CD4-positive, alpha-beta T cell (primary cell): ENCODE measurements at regions not wholly inside any gene's neighbourhood (a gene's known extent, or its start where the extent isn't known, plus 50 kb on each side); places are given as distances from the start of the nearest gene placed in this dataset.

ENCODE experiments used
- ATAC-seq: fragments of 200-7000 bp; cut with Tn5 transposase; one replicate; pipeline ENCODE4 v1.10.0; 2022; ENCODE audit warnings: mild to moderate bottlenecking; ENCODE audit not compliant: poor library complexity
- CTCF ChIA-PET: fragments of 350-600 bp; sonication (Branson Sonifier 250); formaldehyde crosslinking; loops from one replicate; lab custom pipeline; 2021; ENCODE audit warnings: antibody characterized with exemption, inconsistent platforms; lab: Charles Lee
- POLR2A ChIA-PET: fragments of 350-600 bp; sonication (Branson Sonifier 250); formaldehyde crosslinking; loops from one replicate; lab custom pipeline; 2021; ENCODE audit warnings: antibody characterized with exemption, inconsistent platforms; lab: Charles Lee
- DNase-seq, 14 experiments: peaks; one replicate each; pipeline ENCODE4 v3.0.0-alpha.2; 2013 to 2020; ENCODE audit warnings: mixed read lengths in 2 of 14
- H3K27ac ChIP-seq, 2 donors: one replicate each; pipeline versions ENCODE4 v1.5.1 to v1.7.0; 2013; ENCODE audit warnings: low read length in 2 of 2, low read depth in 1 of 2, mild to moderate bottlenecking in 1 of 2
- H3K27me3 ChIP-seq, 2 experiments: 1 replicate in 1 of 2; 2 replicates in 1 of 2; pipeline versions ENCODE4 v1.6.1 to v1.7.0; 2013; ENCODE audit warnings: low read length in 2 of 2, control low read depth in 1 of 2, mild to moderate bottlenecking in 1 of 2, moderate library complexity in 1 of 2; ENCODE audit not compliant: insufficient read depth in 2 of 2, control insufficient read depth in 1 of 2
- H3K36me3 ChIP-seq: one replicate; pipeline ENCODE4 v1.6.1; 2013; ENCODE audit warnings: low read length, control low read depth; ENCODE audit not compliant: insufficient read depth
- H3K4me1 ChIP-seq: one replicate; pipeline ENCODE4 v1.6.1; 2013; ENCODE audit warnings: low read length, control low read depth; ENCODE audit not compliant: insufficient read depth
- H3K4me3 ChIP-seq: one replicate; pipeline ENCODE4 v1.5.1; 2013; ENCODE audit warnings: mild to moderate bottlenecking, low read length, moderate library complexity
- H3K9me3 ChIP-seq, 2 experiments: 1 replicate in 1 of 2; 2 replicates in 1 of 2; pipeline versions ENCODE4 v1.6.1 to v1.7.0; 2013; ENCODE audit warnings: low read length in 2 of 2, mild to moderate bottlenecking in 2 of 2, control low read depth in 1 of 2, moderate library complexity in 1 of 2; ENCODE audit not compliant: control insufficient read depth in 1 of 2, insufficient read depth in 1 of 2
- H3K27ac Mint-ChIP-seq: one replicate; pipeline ENCODE4 v1.8.0; 2020; ENCODE audit warnings: mixed read lengths
- H3K27me3 Mint-ChIP-seq: one replicate; pipeline ENCODE4 v1.8.0; 2021; ENCODE audit warnings: mixed read lengths
- H3K36me3 Mint-ChIP-seq: one replicate; pipeline ENCODE4 v1.8.0; 2021; ENCODE audit warnings: low read depth, mixed read lengths
- H3K4me1 Mint-ChIP-seq: one replicate; pipeline ENCODE4 v1.8.0; 2021; ENCODE audit warnings: low read depth, mixed read lengths
- H3K4me3 Mint-ChIP-seq: one replicate; pipeline ENCODE4 v1.8.0; 2020; ENCODE audit warnings: mild to moderate bottlenecking, mixed read lengths
- H3K9me3 Mint-ChIP-seq: one replicate; pipeline ENCODE4 v1.8.0; 2020; ENCODE audit warnings: mixed read lengths
- CTCF ChIP-seq: fragments of 200-600 bp; IDR thresholded peaks from one replicate; pipeline ENCODE4 v1.8.0; 2022; ENCODE audit warnings: antibody characterized with exemption, mild to moderate bottlenecking
- intact Hi-C, 2 experiments: fragments of 100-400 bp; cut with DNase I in 1 of 2; cut with micrococcal nuclease in 1 of 2; formaldehyde crosslinking; loops; one replicate each; pipeline versions ENCODE4 v1.15.1 to v1.9.0; 2023 to 2025; cut with DNase I, micrococcal nuclease

- Histone ChIP-seq H3K9me3 (no peaks in the 10 kb centered on the region), H3K4me3 (no peak overlapping the region), H3K27me3 (no peaks in the 10 kb centered on the region), H3K4me1 (no peaks in the 10 kb centered on the region), H3K27ac (no peak overlapping the region), H3K36me3 (no peaks in the 10 kb centered on the region)
- no peak for TF ChIP-seq CTCF
- no peak for ATAC-seq
- ChIA-PET POLR2A (no interaction called here), CTCF (interaction anchor here (0.6 kb wide), 1 partner anchor 117 kb away, joined by 4 read pairs; no protein-coding TSS in a partner anchor)
- Mint-ChIP-seq H3K27me3 (no peaks in the 10 kb centered on the region), H3K4me3 (no peak overlapping the region), H3K4me1 (no peaks in the 10 kb centered on the region), H3K9me3 (no peaks in the 10 kb centered on the region), H3K27ac (no peak overlapping the region), H3K36me3 (no peaks in the 10 kb centered on the region)
- DNase-seq, result no peak
- intact Hi-C loops, result no loop called here
These were observed 197.4 kb upstream of the PRPS1L1 start for GRCh38 chr7:18225067-18225466.

GRCh38 chr7:18226598-18226997 is 199.0 kb upstream of the PRPS1L1 start:
- Histone ChIP-seq H3K27ac (no peak overlapping the region), H3K27me3 (no peaks in the 10 kb centered on the region), H3K4me3 (no peak overlapping the region), H3K4me1 (no peaks in the 10 kb centered on the region), H3K36me3 (no peaks in the 10 kb centered on the region), H3K9me3 (no peaks in the 10 kb centered on the region)
- intact Hi-C loops, result no loop called here
- H3K36me3 Mint-ChIP-seq, result no peaks in the 10 kb centered on the region
- ATAC-seq (no peak), DNase-seq (no peak)
- CTCF ChIA-PET, result no interaction called here
- H3K27me3 Mint-ChIP-seq, result no peaks in the 10 kb centered on the region
- H3K27ac Mint-ChIP-seq, result no peak overlapping the region
- no peak for TF ChIP-seq CTCF
- H3K4me3 Mint-ChIP-seq, result no peak overlapping the region
- H3K9me3 Mint-ChIP-seq, result no peaks in the 10 kb centered on the region
- no peaks in the 10 kb centered on the region for H3K4me1 Mint-ChIP-seq
- POLR2A ChIA-PET, result no interaction called here

- no peak overlapping the region for H3K27ac ChIP-seq
- ChIA-PET CTCF (no interaction called here), POLR2A (no interaction called here)
- no peaks in the 10 kb centered on the region for H3K9me3 ChIP-seq
- Mint-ChIP-seq H3K27me3 (no peaks in the 10 kb centered on the region), H3K4me1 (no peaks in the 10 kb centered on the region), H3K9me3 (no peaks in the 10 kb centered on the region), H3K27ac (no peak overlapping the region), H3K36me3 (no peaks in the 10 kb centered on the region), H3K4me3 (no peak overlapping the region)
- DNase-seq, result no peak
- H3K4me3 ChIP-seq, result no peak overlapping the region
- H3K36me3 ChIP-seq, result no peaks in the 10 kb centered on the region
- H3K4me1 ChIP-seq, result no peaks in the 10 kb centered on the region
- no peak for TF ChIP-seq CTCF
- no peaks in the 10 kb centered on the region for H3K27me3 ChIP-seq
- ATAC-seq, result no peak
- intact Hi-C loops, result no loop called here
These were observed 201.0 kb upstream of the PRPS1L1 start for GRCh38 chr7:18228686-18229085.
